H1 (cell line): ENCODE measurements at regions not wholly inside any gene's neighbourhood (a gene's known extent, or its start where the extent isn't known, plus 50 kb on each side); places are given as distances from the start of the nearest gene placed in this dataset.
"Not testable (repeated sequence)": the region's sequence is repeated elsewhere in the genome, so short reads cannot be mapped to it uniquely, and the experiment has no call there.

Source experiments
- CTCF ChIA-PET: fragments of 300-600 bp; sonication (Branson Sonifier 250); formaldehyde crosslinking; loops from one replicate; lab custom pipeline; 2021; ENCODE audit not compliant: partially characterized antibody; lab: Charles Lee
- POLR2A ChIA-PET: fragments of 300-600 bp; sonication (Branson Sonifier 250); formaldehyde crosslinking; loops from one replicate; lab custom pipeline; 2021; ENCODE audit warnings: inconsistent platforms; ENCODE audit not compliant: partially characterized antibody; lab: Charles Lee
- DNase-seq, 2 experiments: peaks; one replicate each; pipeline versions ENCODE4 v3.0.0 to v3.0.0-alpha.2; 2010 to 2022; ENCODE audit warnings: low spot score in 2 of 2, low read depth in 1 of 2, mixed read lengths in 1 of 2
- FAIRE-seq: peaks from 2 replicates; lab custom pipeline; 2011; peaks lifted over from hg19 to GRCh38; lab: Jason Lieb, UNC
- H2AFZ ChIP-seq: 2 replicates; pipeline ENCODE4 v1.8.1; 2012; ENCODE audit warnings: low read length, inconsistent platforms
- H2AK5ac ChIP-seq: 2 replicates; pipeline ENCODE4 v1.6.1; 2013; ENCODE audit warnings: low read depth, low read length
- H2BK120ac ChIP-seq: replicated peaks from 2 replicates; pipeline ENCODE3; 2013; ENCODE audit warnings: low read depth, low read length, inconsistent platforms
- H2BK12ac ChIP-seq: 2 replicates; pipeline ENCODE4 v1.6.1; 2013; ENCODE audit warnings: low read depth, low read length
- H2BK15ac ChIP-seq: 2 replicates; pipeline ENCODE4 v1.6.1; 2013; ENCODE audit warnings: low read length
- H2BK20ac ChIP-seq: 2 replicates; pipeline ENCODE4 v1.6.1; 2013; ENCODE audit warnings: low read length
- H2BK5ac ChIP-seq: 2 replicates; pipeline ENCODE4 v1.6.1; 2013; ENCODE audit warnings: low read depth, low read length
- H3K14ac ChIP-seq: 2 replicates; pipeline ENCODE4 v1.6.1; 2013; ENCODE audit warnings: inconsistent platforms; ENCODE audit not compliant: insufficient read length
- H3K18ac ChIP-seq: 2 replicates; pipeline ENCODE4 v1.6.1; 2013; ENCODE audit warnings: low read length; ENCODE audit errors: extremely low read depth
- H3K23ac ChIP-seq: 2 replicates; pipeline ENCODE4 v1.6.1; 2013; ENCODE audit warnings: inconsistent platforms; ENCODE audit not compliant: insufficient read length
- H3K23me2 ChIP-seq: 2 replicates; pipeline ENCODE4 v1.6.1; 2013; ENCODE audit warnings: low read depth, low read length
- H3K27ac ChIP-seq: 2 replicates; pipeline ENCODE4 v1.6.1; 2011; ENCODE audit warnings: low read depth, low read length, inconsistent platforms
- H3K27me3 ChIP-seq, 4 experiments: replicated peaks in 1 of 4; 1 replicate in 1 of 4; 2 replicates in 3 of 4; pipeline versions ENCODE4 v1.6.1 to v1.8.1; 2011 to 2013; ENCODE audit warnings: low read length in 3 of 4, mild to moderate bottlenecking in 3 of 4, inconsistent platforms in 2 of 4, mixed read lengths in 2 of 4, moderate library complexity in 1 of 4; ENCODE audit not compliant: control insufficient read depth in 3 of 4, insufficient read depth in 3 of 4; ENCODE audit errors: extremely low read depth in 1 of 4
- H3K36me3 ChIP-seq, 4 experiments: 2 replicates each; pipeline versions ENCODE4 v1.6.1 to v1.8.1; 2011 to 2013; ENCODE audit warnings: mild to moderate bottlenecking in 4 of 4, low read length in 3 of 4, moderate library complexity in 2 of 4, control low read depth in 1 of 4, inconsistent platforms in 1 of 4; ENCODE audit not compliant: insufficient read depth in 4 of 4, control insufficient read depth in 2 of 4
- H3K4ac ChIP-seq: replicated peaks from 2 replicates; pipeline ENCODE3; 2013; ENCODE audit warnings: low read length, low read depth, mixed read lengths, inconsistent platforms; ENCODE audit not compliant: insufficient read length
- H3K4me1 ChIP-seq, 4 experiments: replicated peaks in 1 of 4; 1 replicate in 1 of 4; 2 replicates in 3 of 4; pipeline versions ENCODE4 v1.6.1 to v1.8.1; 2011 to 2013; ENCODE audit warnings: low read length in 3 of 4, inconsistent platforms in 2 of 4, mixed read lengths in 1 of 4; ENCODE audit not compliant: insufficient read depth in 4 of 4, control insufficient read depth in 3 of 4
- H3K4me2 ChIP-seq, 2 experiments: 2 replicates each; pipeline versions ENCODE4 v1.6.1 to v1.8.1; 2011 to 2013; ENCODE audit warnings: low read depth in 2 of 2, low read length in 2 of 2, control low read depth in 1 of 2, inconsistent platforms in 1 of 2, mild to moderate bottlenecking in 1 of 2; ENCODE audit not compliant: insufficient read depth in 1 of 2
- H3K4me3 ChIP-seq, 4 experiments: fragments of 200-600, 300-600 bp in 1 of 4; sonication (generic), shearing (Covaris generic), sonication (Bioruptor Twin) in 1 of 4; 2 replicates each; pipeline versions ENCODE4 v1.5.1 to v1.8.1; 2011 to 2016; ENCODE audit warnings: low read length in 4 of 4, low read depth in 3 of 4, control low read depth in 2 of 4, inconsistent platforms in 2 of 4, mild to moderate bottlenecking in 2 of 4, mixed read lengths in 1 of 4, moderate library complexity in 1 of 4; ENCODE audit not compliant: insufficient read depth in 2 of 4; ENCODE audit errors: extremely low read depth in 1 of 4
- H3K56ac ChIP-seq: replicated peaks from 2 replicates; pipeline ENCODE3; 2013; ENCODE audit warnings: low read depth, mild to moderate bottlenecking, mixed read lengths, low read length, inconsistent platforms; ENCODE audit not compliant: insufficient read length
- H3K79me1 ChIP-seq: 2 replicates; pipeline ENCODE4 v1.6.1; 2013; ENCODE audit warnings: low read depth, low read length, control low read depth
- H3K79me2 ChIP-seq, 2 experiments: 2 replicates each; pipeline versions ENCODE4 v1.6.1 to v1.8.1; 2012 to 2013; ENCODE audit warnings: low read length in 2 of 2, mild to moderate bottlenecking in 2 of 2, inconsistent platforms in 1 of 2; ENCODE audit not compliant: insufficient read depth in 2 of 2, control insufficient read depth in 1 of 2
- H3K9ac ChIP-seq, 4 experiments: replicated peaks in 1 of 4; 1 replicate in 1 of 4; 2 replicates in 3 of 4; pipeline versions ENCODE4 v1.6.1 to v1.8.1; 2011 to 2013; ENCODE audit warnings: low read depth in 3 of 4, low read length in 3 of 4, control low read depth in 2 of 4, mild to moderate bottlenecking in 2 of 4, moderate library complexity in 2 of 4, inconsistent platforms in 1 of 4; ENCODE audit errors: extremely low read depth in 1 of 4
- H3K9me3 ChIP-seq, 2 experiments: 2 replicates each; pipeline versions ENCODE4 v1.6.1 to v1.8.1; 2012 to 2013; ENCODE audit warnings: mild to moderate bottlenecking in 2 of 2, moderate library complexity in 2 of 2, control low read depth in 1 of 2, inconsistent platforms in 1 of 2, low read depth in 1 of 2, low read length in 1 of 2, mixed read lengths in 1 of 2; ENCODE audit not compliant: insufficient read depth in 2 of 2
- H4K20me1 ChIP-seq, 2 experiments: replicated peaks in 1 of 2; 2 replicates each; pipeline versions ENCODE3 to v1.8.1; 2011 to 2013; ENCODE audit warnings: inconsistent platforms in 2 of 2, low read length in 2 of 2, mild to moderate bottlenecking in 1 of 2; ENCODE audit not compliant: insufficient read depth in 2 of 2, control insufficient read depth in 1 of 2
- H4K5ac ChIP-seq: 2 replicates; pipeline ENCODE4 v1.6.1; 2013; ENCODE audit warnings: low read length, low read depth, mixed read lengths, inconsistent platforms; ENCODE audit not compliant: insufficient read length
- H4K8ac ChIP-seq: 2 replicates; pipeline ENCODE4 v1.8.0; 2013; ENCODE audit warnings: mild to moderate bottlenecking, moderate library complexity, low read length, inconsistent platforms; ENCODE audit not compliant: insufficient read depth; ENCODE audit errors: extremely low read depth
- H4K91ac ChIP-seq: replicated peaks from 2 replicates; pipeline ENCODE3; 2013; ENCODE audit warnings: low read length, mixed read lengths, inconsistent platforms; ENCODE audit not compliant: insufficient read length
- PHF8 ChIP-seq: fragments of 200-600 bp; sonication (generic); conservative IDR thresholded peaks from 2 replicates; pipeline ENCODE4 v1.7.1; 2012; ENCODE audit warnings: low read depth, mild to moderate bottlenecking, inconsistent platforms, low read length, moderate library complexity
- WGBS, 2 experiments: shearing (Covaris generic) in 1 of 2; methylation state at CpG; one replicate each; pipeline versions ENCODE4 v1.1.6 to v1.1.7; 2013 to 2015; ENCODE audit warnings: low lambda C conversion rate in 2 of 2, mixed read lengths in 2 of 2, inconsistent platforms in 1 of 2, low coverage in 1 of 2, missing lambda C conversion rate in 1 of 2; ENCODE audit not compliant: insufficient replicate concordance in 2 of 2, insufficient coverage in 1 of 2, insufficient read length in 1 of 2; ENCODE audit errors: extremely low coverage in 1 of 2, missing lambda C conversion rate in 1 of 2; 5-methylcytosine and 5-hydroxymethylcytosine counted together

DNA sequence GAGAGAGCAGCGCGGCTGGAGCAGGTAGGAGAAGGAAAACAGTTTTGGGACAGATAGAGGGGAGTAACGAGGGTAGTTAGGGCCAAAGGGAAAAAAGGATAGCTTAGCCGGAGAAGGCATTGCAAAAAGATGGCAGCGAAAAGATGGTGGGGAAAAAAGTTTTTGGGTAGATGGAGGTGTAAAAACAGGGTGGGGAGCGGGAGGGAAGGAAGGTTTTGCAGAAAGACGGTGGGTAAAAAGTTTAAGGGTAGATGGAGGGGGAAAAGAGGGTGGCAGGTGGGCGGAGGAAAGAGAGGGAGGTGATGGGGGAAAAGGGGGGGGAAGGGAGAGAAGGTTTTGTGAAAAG is 174.2 kb downstream of the USP22 start:
- not testable (repeated sequence) for H3K27me3 ChIP-seq, DNase-seq, H4K91ac ChIP-seq, H3K79me1 ChIP-seq, H3K56ac ChIP-seq, H3K9me3 ChIP-seq, H3K36me3 ChIP-seq, H2AFZ ChIP-seq, H3K14ac ChIP-seq, H4K5ac ChIP-seq, H2BK20ac ChIP-seq, H3K4me1 ChIP-seq, H2BK120ac ChIP-seq, H3K23me2 ChIP-seq, H3K23ac ChIP-seq, H3K4ac ChIP-seq, H2BK5ac ChIP-seq, H2AK5ac ChIP-seq, H4K20me1 ChIP-seq, FAIRE-seq, H2BK15ac ChIP-seq, H2BK12ac ChIP-seq
- H3K18ac ChIP-seq, result peak overlapping the region; percentile 44; the same call in 1 of the 2 replicates
- peak; percentile 32; the same call in 1 of the 2 replicates for TF ChIP-seq PHF8
- H3K4me2 ChIP-seq, result peak overlapping the region in 1 of 2 experiments; percentile 14; a peak in 3 of 4 replicates
- WGBS, 2 experiments, result 1 to 100% methylated on average over 1 to 6 of the region's 8 CpGs
- H3K4me3 ChIP-seq, result peak overlapping the region; percentile 77 to 89 (median 80)
- ChIA-PET POLR2A (interaction anchor here (0.8 to 2.6 kb wide), 11 partner anchors 9 to 129 kb away, joined by 3 to 26 read pairs (median 4); no protein-coding TSS in a partner anchor), CTCF (interaction anchor here (0.6 kb wide), 1 partner anchor 16 kb away, joined by 3 read pairs; no protein-coding TSS in a partner anchor)
- peaks cover 5 to 39% of the 10 kb centered on the region in 2 experiments; a peak in 3 of 4 replicates for H3K79me2 ChIP-seq
- H4K8ac ChIP-seq, result peak overlapping the region; percentile 73; the same call in 1 of the 2 replicates
- H3K27ac ChIP-seq, result peak overlapping the region; percentile 81; the same call in 1 of the 2 replicates
- H3K9ac ChIP-seq, result peak overlapping the region; percentile 73 to 86 (median 76)

DNA sequence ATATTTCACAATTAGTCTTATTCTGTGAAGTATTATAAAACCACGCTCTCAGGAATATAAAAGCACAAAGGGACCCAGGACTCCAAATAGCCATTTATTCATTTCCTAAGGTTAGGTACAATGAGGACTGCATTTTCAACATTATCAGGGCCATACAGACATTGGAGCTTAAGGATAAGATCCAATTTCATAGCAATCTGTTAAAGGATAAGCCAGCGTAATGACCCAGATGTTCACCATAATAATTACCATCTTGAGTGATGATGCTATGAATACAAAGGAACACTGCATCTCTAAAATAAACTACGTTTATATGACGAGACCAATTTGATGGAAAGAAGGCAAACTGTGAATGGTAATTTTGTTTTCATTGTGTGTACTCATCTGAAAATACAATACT is 169.6 kb downstream of the USP22 start:
- H3K9ac ChIP-seq, POLR2A ChIA-PET, H2BK5ac ChIP-seq, H4K91ac ChIP-seq, H3K9me3 ChIP-seq, H3K27ac ChIP-seq, H2AK5ac ChIP-seq, H3K23ac ChIP-seq, H3K4me2 ChIP-seq, H3K27me3 ChIP-seq, FAIRE-seq, H3K79me1 ChIP-seq, H3K4me3 ChIP-seq, H2BK12ac ChIP-seq, H2BK15ac ChIP-seq, H4K5ac ChIP-seq, CTCF ChIA-PET, H3K23me2 ChIP-seq, H2AFZ ChIP-seq, H3K56ac ChIP-seq, H4K20me1 ChIP-seq, H2BK120ac ChIP-seq, H3K4ac ChIP-seq, H2BK20ac ChIP-seq, H3K36me3 ChIP-seq, H4K8ac ChIP-seq, H3K18ac ChIP-seq, H3K4me1 ChIP-seq, DNase-seq, H3K14ac ChIP-seq: not testable (repeated sequence)
- peaks cover 5 to 85% of the 10 kb centered on the region in 2 experiments; a peak in 3 of 4 replicates for H3K79me2 ChIP-seq
- 83% methylated on average over 4 of the region's 4 CpGs; no CpG with 5 or more reads in 1 of the 2 experiments for WGBS, 2 experiments
